HG03378 (cell line): ENCODE measurements at regions not wholly inside any gene's neighbourhood (a gene's known extent, or its start where the extent isn't known, plus 50 kb on each side); places are given as distances from the start of the nearest gene placed in this dataset.

Source experiments
- ATAC-seq: cut with Tn5 transposase; IDR thresholded peaks from one replicate; pipeline ENCODE4 v1.9.1; 2021; ENCODE audit warnings: mild to moderate bottlenecking, moderate library complexity; ENCODE audit not compliant: unreplicated experiment

DNA sequence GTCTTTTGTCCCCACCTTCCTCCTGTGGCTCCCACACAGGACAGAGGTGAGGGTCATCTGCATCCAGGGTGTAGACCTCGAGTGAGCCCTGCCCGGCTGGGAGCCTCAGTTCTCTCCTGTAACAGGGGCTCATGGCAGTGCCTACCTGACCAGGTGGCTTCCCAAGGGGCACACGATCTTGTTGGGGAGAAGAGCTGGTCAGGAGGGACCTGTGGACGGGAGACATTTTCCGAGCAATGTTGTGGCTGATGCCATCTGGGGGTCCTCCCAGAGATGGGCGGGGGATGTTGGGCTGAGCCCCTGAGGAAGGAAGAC, 51.9 kb downstream of the CEBPB start:
- ATAC-seq, result no peak

GRCh38 chr20:50242863-50243609, 52.4 kb downstream of the CEBPB start:
- no peak for ATAC-seq

- no peak for ATAC-seq
Observed at GRCh38 chr20:50243610-50244351, 53.2 kb downstream of the CEBPB start.

DNA sequence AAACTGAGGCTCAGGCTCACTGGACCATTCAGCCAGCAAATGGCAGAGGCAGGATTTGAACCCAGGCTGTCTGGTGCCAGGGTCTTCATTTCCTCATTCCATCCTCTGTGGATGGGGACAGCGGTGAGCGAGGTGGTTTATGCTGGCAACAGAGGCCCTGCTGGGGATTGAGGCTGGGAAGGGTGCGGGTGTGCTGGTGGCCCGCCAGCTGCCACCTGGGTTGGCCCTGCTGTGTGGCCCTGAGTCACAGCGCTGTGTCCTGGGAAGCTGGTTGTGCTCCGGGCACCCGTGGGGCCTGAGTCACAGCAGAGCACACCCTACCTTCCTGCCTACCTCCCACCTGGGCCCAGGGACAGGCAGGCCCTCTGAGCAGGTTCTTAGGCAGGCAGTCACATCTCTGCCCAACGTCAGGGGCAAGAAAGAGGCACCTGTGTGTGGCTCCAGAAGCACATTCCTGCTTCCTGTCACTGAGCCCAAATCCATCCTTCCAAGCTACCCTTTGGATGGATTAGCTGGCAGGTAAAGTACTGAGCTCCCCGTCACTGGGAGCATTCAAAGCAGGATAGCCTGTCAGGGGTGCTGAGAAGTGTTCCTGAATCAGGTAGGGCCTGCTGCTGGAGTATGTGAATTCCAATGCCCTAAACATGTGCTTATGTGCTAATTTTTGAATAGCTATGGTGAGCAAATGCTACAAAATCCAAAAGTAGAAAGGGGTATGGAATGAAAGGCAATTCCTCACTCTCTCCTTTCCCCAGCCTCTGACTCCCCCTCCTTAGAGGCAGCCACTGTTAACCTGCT, 53.9 kb downstream of the CEBPB start:
- ATAC-seq, result no peak

DNA sequence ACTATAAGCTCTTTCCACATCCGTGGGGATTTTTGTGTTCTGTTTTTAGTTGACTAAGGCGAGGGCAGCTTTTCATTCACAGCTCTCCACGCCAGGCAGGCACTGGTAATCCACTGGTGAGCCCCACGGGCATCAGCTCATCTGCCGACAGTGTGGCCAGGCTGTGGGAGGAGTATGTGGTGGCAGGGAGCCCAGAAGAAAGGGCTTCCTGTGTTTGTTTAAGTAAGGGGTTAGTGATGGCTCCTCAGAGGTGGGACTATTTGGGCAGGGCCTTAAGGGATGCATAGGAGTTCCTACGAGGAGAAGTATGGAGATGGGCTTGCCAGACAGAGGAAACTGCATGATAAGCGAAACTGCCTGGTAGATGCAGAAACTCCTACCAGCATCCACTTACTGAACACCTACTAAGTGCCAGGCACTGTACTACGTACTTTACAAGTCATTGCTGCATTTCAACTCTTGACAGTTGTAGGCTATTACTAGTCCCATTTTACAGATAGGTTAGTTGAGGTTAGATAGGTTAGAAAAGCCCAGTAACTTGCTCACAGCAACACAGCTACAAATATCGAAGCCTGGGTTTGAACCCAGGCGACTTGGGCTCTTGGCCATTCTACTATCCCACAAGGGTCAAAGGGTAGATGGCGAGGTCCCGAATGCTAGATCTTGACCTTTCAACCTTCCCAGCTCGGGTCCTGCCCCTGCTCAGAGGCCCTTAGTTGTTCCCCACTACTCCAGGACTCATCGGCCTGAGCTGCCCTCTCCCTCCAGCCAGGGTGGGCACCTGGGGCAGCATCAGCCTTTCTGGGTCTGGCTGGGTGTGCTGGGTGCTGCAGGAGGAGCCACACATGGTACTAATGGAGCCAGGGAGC, 55.1 kb downstream of the CEBPB start:
- ATAC-seq, result no peak

- ATAC-seq, result no peak
Observed at GRCh38 chr20:50246367-50247195, 56.0 kb downstream of the CEBPB start.

DNA sequence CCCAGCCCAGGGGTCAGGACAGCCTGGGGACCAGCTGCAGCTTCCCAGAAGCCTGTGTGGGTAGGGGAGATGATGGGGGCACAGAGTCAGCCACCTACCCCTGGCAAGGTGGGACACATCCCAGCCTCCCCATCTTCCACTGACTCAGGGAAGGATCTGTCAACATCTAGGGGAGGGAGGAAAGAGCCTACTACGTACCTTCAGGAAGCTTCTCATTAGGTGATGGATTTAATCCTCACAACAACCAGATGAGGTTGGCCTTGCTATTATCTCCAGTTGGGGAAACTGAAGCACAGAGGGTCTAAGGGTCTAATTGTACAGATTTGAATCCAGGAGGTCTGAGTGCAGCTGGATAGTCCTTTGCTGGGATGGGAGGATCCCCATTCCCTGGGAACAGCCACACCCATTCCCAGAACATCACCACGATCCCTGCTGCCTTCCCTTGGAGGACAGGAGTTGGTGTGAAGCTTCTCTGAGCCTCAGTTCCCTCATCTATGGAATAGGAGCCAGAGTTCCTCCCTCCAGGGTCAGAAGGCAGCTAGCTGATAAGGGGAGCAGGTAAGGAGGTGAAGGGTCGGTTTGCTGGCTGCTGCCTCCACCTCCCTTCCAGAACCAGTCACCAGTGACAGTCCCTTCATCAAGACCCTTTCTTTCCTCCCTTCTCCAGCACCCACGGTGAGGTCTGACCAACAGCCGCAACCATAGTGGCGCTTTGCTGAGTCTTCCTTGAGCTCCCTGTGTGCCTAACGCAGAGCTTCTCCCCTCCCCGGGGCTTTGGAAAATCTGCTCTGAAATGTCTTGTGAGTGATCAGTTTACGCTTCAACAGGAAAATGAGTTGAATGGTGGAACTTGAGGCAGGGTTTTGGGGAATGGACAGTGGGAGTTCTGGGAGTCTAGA, 56.8 kb downstream of the CEBPB start:
- no peak for ATAC-seq

- ATAC-seq, result no peak
Observed at GRCh38 chr20:50248104-50248641, 57.5 kb downstream of the CEBPB start.

DNA sequence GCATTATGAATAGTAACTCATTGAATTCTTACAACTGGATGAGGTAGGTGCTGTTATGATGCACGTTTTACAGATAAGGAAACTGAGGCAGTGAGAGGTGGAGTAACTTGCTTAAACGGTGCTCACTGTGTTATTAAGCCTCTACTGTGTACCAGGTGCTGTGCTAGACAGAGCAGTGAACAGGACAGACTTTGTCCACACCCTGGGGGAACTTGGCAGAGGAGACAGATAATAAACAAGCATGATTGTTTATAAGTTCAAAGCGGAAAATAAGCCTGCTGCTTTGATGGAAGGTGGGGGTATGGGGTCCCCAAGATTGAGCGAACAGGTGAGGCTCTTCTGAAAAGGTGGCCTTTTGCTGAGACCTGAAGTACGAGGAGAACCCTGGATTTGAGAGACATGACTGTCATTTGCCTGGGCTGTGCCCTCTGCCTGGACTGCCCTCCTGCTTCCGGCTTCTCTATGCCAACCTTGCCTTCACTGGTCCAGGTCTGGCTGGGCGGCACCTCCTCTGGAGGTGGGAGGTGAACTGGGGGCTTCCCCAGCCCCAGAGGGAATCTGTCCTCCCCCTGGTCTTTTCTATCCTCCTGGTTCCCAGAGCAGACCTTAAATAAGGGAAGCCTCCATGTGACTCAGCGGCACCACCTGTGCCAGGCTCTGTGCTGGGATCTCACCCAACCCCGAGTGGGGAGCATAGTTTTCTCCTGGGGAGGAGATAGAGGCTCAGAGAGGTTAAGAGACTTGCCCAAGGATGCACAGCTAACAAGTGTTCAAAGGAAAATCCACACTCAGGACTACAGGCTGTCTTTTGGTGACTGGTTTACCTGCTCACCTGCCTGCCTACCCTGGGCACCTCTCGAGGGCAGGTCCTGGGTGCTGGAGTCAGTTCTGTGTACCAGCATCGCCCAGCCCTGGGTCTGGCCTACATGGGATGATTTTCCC, 59.1 kb downstream of the CEBPB start:
- ATAC-seq, result no peak

GRCh38 chr20:50250679-50251382, 60.2 kb downstream of the CEBPB start:
- no peak for ATAC-seq

DNA sequence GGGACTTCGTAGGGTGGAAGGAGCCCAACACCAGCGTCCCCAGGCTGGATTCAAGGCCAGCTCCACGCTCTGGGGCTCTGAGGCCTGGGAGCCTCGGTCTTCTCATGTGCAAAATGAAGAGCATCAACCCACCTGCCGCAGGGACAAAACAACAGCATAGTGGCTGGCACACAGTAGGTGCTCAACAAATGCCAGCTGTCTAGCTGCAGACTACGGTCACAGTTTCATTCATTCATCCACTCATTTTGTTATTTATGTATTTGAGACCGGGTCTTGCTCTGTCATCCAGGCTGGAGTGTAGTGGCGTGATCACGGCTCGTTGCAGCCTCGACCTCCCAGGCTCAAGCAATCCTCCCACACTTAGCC, 60.7 kb downstream of the CEBPB start:
- no peak for ATAC-seq

- ATAC-seq, result no peak
Observed at GRCh38 chr20:50251992-50252511, 61.4 kb downstream of the CEBPB start.

DNA sequence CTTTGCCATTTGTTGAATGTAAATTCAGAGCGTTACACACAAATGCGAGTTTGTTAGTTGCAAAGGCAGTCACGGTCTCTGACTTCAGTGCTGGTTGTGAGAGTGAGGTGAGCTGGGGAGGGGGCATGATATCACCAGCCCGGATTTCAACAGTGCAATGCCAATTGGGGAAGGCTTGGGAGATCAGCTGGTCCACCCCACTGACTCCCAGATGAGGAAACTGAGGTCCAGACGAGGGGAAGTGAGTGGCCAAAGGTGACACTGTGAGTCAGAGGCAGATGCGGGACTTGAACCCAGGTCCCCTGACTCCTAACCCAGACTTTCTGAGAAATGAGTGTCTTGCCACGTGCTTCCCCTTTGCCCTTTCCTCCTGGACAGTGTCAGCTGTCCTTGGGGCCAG, 62.1 kb downstream of the CEBPB start:
- no peak for ATAC-seq

- ATAC-seq, result no peak
Observed at GRCh38 chr20:50253101-50253500, 62.5 kb downstream of the CEBPB start.

GRCh38 chr20:50254466-50255079, 63.9 kb downstream of the CEBPB start:
- no peak for ATAC-seq

DNA sequence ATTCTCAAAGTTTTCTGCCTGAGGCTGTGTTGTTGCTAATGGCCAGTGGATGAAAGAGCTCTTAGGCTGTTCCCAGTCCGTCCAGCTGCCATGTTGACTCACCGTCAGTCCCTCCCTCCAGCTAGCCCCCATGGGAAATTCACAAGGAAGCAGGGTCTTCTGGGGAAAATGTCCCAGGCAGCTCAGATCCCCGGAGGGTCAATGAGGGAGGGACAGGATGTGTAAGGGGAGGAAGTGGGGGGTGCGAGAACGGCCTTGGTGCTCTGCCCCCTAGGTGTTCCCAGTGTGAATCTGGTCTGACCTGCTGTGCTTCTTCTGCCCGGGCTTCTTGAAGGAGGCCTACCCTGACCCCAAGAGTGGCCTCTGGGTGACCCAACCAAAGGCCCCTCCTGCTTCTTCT, 65.9 kb downstream of the CEBPB start:
- ATAC-seq, result no peak
